CD14-positive monocyte (primary cell): ENCODE measurements at regions not wholly inside any gene's neighbourhood (a gene's known extent, or its start where the extent isn't known, plus 50 kb on each side); places are given as distances from the start of the nearest gene placed in this dataset.

Experiments used
- DNase-seq, 3 donors: peaks; one replicate each; pipeline ENCODE4 v3.0.0-alpha.2; 2011 to 2022
- H2AFZ ChIP-seq: 2 replicates; pipeline ENCODE4 v1.6.0; 2012; ENCODE audit warnings: mild to moderate bottlenecking, low read depth, low read length, inconsistent platforms; ENCODE audit not compliant: insufficient read depth, poor library complexity, severe bottlenecking
- H3K27ac ChIP-seq, 2 donors: 1 replicate in 1 of 2; 2 replicates in 1 of 2; pipeline ENCODE4 v1.5.1; 2012 to 2013; ENCODE audit warnings: low read length in 2 of 2, control low read depth in 1 of 2, inconsistent platforms in 1 of 2, low read depth in 1 of 2, mild to moderate bottlenecking in 1 of 2
- H3K27me3 ChIP-seq, 2 donors: one replicate each; pipeline versions ENCODE4 v1.6.0 to v1.6.1; 2011 to 2013; ENCODE audit warnings: low read length in 2 of 2; ENCODE audit not compliant: control insufficient read depth in 2 of 2, insufficient read depth in 2 of 2
- H3K36me3 ChIP-seq, 2 donors: replicated peaks in 1 of 2; 1 replicate in 1 of 2; 2 replicates in 1 of 2; pipeline versions ENCODE4 v1.5.1 to v1.6.1; 2012 to 2013; ENCODE audit warnings: low read length in 2 of 2, control low read depth in 1 of 2, inconsistent platforms in 1 of 2, mild to moderate bottlenecking in 1 of 2; ENCODE audit not compliant: insufficient read depth in 2 of 2, control insufficient read depth in 1 of 2
- H3K4me1 ChIP-seq, 2 donors: 1 replicate in 1 of 2; 2 replicates in 1 of 2; pipeline versions ENCODE4 v1.5.1 to v1.6.1; 2012 to 2013; ENCODE audit warnings: low read length in 2 of 2, control low read depth in 1 of 2, inconsistent platforms in 1 of 2, mild to moderate bottlenecking in 1 of 2, moderate library complexity in 1 of 2; ENCODE audit not compliant: insufficient read depth in 2 of 2, control insufficient read depth in 1 of 2
- H3K4me2 ChIP-seq: replicated peaks from 2 replicates; pipeline ENCODE3; 2012; ENCODE audit warnings: low read length, moderate library complexity, mild to moderate bottlenecking; ENCODE audit not compliant: poor library complexity, severe bottlenecking; ENCODE audit errors: extremely low read depth
- H3K4me3 ChIP-seq, 3 experiments: fragments of 200-600 bp in 1 of 3; sonication (generic) in 1 of 3; replicated peaks in 1 of 3; 1 replicate in 2 of 3; 2 replicates in 1 of 3; pipeline ENCODE4 v1.5.1; 2011 to 2013; ENCODE audit warnings: low read length in 3 of 3, mild to moderate bottlenecking in 3 of 3, control low read depth in 2 of 3, low read depth in 2 of 3, inconsistent platforms in 1 of 3, moderate library complexity in 1 of 3
- H3K79me2 ChIP-seq: 2 replicates; pipeline ENCODE4 v1.6.0; 2012; ENCODE audit warnings: mild to moderate bottlenecking, control low read depth, inconsistent platforms, low read length, moderate library complexity; ENCODE audit not compliant: insufficient read depth
- H3K9ac ChIP-seq: 2 replicates; pipeline ENCODE4 v1.6.0; 2017; ENCODE audit warnings: low read length, mild to moderate bottlenecking; ENCODE audit not compliant: insufficient read depth, poor library complexity, severe bottlenecking
- H3K9me3 ChIP-seq, 2 donors: replicated peaks in 1 of 2; 1 replicate in 1 of 2; 2 replicates in 1 of 2; pipeline versions ENCODE4 v1.5.1 to v1.6.1; 2012 to 2013; ENCODE audit warnings: low read length in 2 of 2, control low read depth in 1 of 2; ENCODE audit not compliant: control insufficient read depth in 1 of 2, insufficient read depth in 1 of 2
- H4K20me1 ChIP-seq: 2 replicates; pipeline ENCODE4 v1.6.0; 2012; ENCODE audit warnings: mild to moderate bottlenecking, low read length, control low read depth, moderate library complexity; ENCODE audit not compliant: insufficient read depth
- H3K27ac Mint-ChIP-seq, 7 donors: one replicate each; pipeline ENCODE4 v1.8.0; 2020; ENCODE audit warnings: mild to moderate bottlenecking in 7 of 7, mixed read lengths in 7 of 7, moderate library complexity in 6 of 7, inconsistent platforms in 2 of 7
- H3K27me3 Mint-ChIP-seq, 3 donors: one replicate each; pipeline ENCODE4 v1.8.0; 2021 to 2022; ENCODE audit warnings: low read depth in 3 of 3, mild to moderate bottlenecking in 3 of 3, mixed read lengths in 3 of 3, moderate library complexity in 3 of 3, inconsistent platforms in 1 of 3
- H3K36me3 Mint-ChIP-seq, 2 donors: one replicate each; pipeline ENCODE4 v1.8.0; 2020; ENCODE audit warnings: mixed read lengths in 2 of 2, inconsistent platforms in 1 of 2, mild to moderate bottlenecking in 1 of 2
- H3K4me1 Mint-ChIP-seq: one replicate; pipeline ENCODE4 v1.8.0; 2020; ENCODE audit warnings: mild to moderate bottlenecking, mixed read lengths
- H3K4me3 Mint-ChIP-seq, 2 donors: one replicate each; pipeline ENCODE4 v1.8.0; 2020; ENCODE audit warnings: mild to moderate bottlenecking in 2 of 2, mixed read lengths in 2 of 2, moderate library complexity in 1 of 2
- H3K9me3 Mint-ChIP-seq, 7 donors: one replicate each; pipeline ENCODE4 v1.8.0; 2020 to 2022; ENCODE audit warnings: mixed read lengths in 7 of 7, mild to moderate bottlenecking in 6 of 7, moderate library complexity in 6 of 7, inconsistent platforms in 2 of 7
- WGBS: methylation state at CpG from one replicate; pipeline ENCODE4 v1.1.5; 2013; ENCODE audit warnings: missing lambda C conversion rate; ENCODE audit not compliant: insufficient coverage; 5-methylcytosine and 5-hydroxymethylcytosine counted together
- intact Hi-C, 2 donors: fragments of 100-400 bp; cut with micrococcal nuclease; formaldehyde crosslinking; loops; one replicate each; pipeline versions ENCODE4 v1.15.0 to v1.15.1; 2023
- TF ChIP-seq, protein P1 (sequence below): fragments of 200-600 bp; IDR thresholded peaks from one replicate; pipeline ENCODE4 v1.8.0; 2022; ENCODE audit warnings: antibody characterized with exemption, mild to moderate bottlenecking

DNA sequence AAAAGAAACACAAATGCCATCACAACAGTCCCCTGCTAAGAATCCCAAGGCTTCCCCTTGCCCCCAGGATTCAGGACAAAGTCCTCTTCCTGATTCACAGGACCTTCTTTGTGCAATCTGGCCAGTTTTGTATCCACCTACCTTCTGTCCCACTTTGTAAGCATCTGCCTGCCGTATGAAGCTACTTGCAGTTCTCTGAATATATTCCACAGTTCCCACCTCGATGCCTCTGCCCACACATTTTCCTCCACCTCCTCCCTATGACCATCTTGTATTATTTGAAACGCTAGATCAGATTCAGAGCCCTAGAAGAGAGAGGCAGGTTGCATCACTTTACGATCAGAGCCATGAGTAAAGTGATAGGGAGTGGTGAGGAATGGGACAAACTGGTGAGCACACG is 159.2 kb upstream of the XYLT1 start:
- Histone ChIP-seq H3K4me2 (no peak overlapping the region), H3K79me2 (no peaks in the 10 kb centered on the region), H3K9me3 (peaks cover 17 to 22% of the 10 kb centered on the region in 2 donors), H3K9ac (no peak overlapping the region), H3K27me3 (no peaks in the 10 kb centered on the region), H3K27ac (no peak overlapping the region), H3K4me3 (no peak overlapping the region), H3K36me3 (no peaks in the 10 kb centered on the region), H4K20me1 (no peaks in the 10 kb centered on the region), H2AFZ (no peak overlapping the region), H3K4me1 (no peaks in the 10 kb centered on the region)
- DNase-seq = no peak
- intact Hi-C loops = no loop called here
- Mint-ChIP-seq H3K27ac (no peak overlapping the region), H3K4me1 (no peaks in the 10 kb centered on the region), H3K36me3 (no peaks in the 10 kb centered on the region), H3K27me3 (peaks cover 0 to 5% (median 3%) of the 10 kb centered on the region in 3 donors), H3K9me3 (peaks cover 14 to 29% (median 19%) of the 10 kb centered on the region in 7 donors), H3K4me3 (no peak overlapping the region)
- TF ChIP-seq, protein P1, sequence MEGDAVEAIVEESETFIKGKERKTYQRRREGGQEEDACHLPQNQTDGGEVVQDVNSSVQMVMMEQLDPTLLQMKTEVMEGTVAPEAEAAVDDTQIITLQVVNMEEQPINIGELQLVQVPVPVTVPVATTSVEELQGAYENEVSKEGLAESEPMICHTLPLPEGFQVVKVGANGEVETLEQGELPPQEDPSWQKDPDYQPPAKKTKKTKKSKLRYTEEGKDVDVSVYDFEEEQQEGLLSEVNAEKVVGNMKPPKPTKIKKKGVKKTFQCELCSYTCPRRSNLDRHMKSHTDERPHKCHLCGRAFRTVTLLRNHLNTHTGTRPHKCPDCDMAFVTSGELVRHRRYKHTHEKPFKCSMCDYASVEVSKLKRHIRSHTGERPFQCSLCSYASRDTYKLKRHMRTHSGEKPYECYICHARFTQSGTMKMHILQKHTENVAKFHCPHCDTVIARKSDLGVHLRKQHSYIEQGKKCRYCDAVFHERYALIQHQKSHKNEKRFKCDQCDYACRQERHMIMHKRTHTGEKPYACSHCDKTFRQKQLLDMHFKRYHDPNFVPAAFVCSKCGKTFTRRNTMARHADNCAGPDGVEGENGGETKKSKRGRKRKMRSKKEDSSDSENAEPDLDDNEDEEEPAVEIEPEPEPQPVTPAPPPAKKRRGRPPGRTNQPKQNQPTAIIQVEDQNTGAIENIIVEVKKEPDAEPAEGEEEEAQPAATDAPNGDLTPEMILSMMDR = no peak
- WGBS = 82% methylated on average over 2 of the region's 5 CpGs

DNA sequence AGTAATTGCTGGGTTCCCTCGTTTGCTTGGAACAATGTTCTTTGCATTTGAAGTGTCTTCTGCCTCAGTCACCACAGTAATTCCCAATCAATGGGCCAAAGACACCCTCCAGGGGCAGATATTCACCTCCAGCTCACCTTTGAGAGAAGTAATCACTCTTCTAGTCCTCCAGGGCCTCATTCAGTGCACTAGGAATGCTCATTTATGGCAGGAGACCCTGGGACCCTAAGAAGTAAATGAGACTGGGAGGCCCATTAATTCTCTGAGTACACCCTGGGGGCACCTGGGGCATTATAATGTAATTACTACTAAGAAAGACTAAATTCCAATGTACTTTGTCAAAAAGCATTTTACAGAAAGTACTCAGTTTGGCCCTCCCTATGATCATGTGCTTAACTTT is 158.2 kb upstream of the XYLT1 start:
- Histone ChIP-seq H3K4me1 (no peaks in the 10 kb centered on the region), H3K36me3 (no peaks in the 10 kb centered on the region), H3K9me3 (peaks cover 20 to 25% of the 10 kb centered on the region in 2 donors), H3K9ac (no peak overlapping the region), H3K4me2 (no peak overlapping the region), H4K20me1 (no peaks in the 10 kb centered on the region), H3K79me2 (no peaks in the 10 kb centered on the region), H3K27me3 (no peaks in the 10 kb centered on the region), H2AFZ (no peak overlapping the region), H3K4me3 (no peak overlapping the region), H3K27ac (no peak overlapping the region)
- Mint-ChIP-seq H3K4me1 (no peaks in the 10 kb centered on the region), H3K9me3 (peaks cover 16 to 24% (median 21%) of the 10 kb centered on the region in 7 donors), H3K36me3 (no peaks in the 10 kb centered on the region), H3K4me3 (no peak overlapping the region), H3K27me3 (peaks cover 0 to 3% (median 3%) of the 10 kb centered on the region in 3 donors), H3K27ac (no peak overlapping the region)
- TF ChIP-seq, protein P1 = no peak
- no CpG with 5 or more reads among the region's 1 CpG for WGBS
- intact Hi-C loops = no loop called here
- no peak for DNase-seq
